ENCODE measurements at regions not wholly inside any gene's neighbourhood (a gene's known extent, or its start where the extent isn't known, plus 50 kb on each side); places are given as distances from the start of the nearest gene placed in this dataset.

DNA sequence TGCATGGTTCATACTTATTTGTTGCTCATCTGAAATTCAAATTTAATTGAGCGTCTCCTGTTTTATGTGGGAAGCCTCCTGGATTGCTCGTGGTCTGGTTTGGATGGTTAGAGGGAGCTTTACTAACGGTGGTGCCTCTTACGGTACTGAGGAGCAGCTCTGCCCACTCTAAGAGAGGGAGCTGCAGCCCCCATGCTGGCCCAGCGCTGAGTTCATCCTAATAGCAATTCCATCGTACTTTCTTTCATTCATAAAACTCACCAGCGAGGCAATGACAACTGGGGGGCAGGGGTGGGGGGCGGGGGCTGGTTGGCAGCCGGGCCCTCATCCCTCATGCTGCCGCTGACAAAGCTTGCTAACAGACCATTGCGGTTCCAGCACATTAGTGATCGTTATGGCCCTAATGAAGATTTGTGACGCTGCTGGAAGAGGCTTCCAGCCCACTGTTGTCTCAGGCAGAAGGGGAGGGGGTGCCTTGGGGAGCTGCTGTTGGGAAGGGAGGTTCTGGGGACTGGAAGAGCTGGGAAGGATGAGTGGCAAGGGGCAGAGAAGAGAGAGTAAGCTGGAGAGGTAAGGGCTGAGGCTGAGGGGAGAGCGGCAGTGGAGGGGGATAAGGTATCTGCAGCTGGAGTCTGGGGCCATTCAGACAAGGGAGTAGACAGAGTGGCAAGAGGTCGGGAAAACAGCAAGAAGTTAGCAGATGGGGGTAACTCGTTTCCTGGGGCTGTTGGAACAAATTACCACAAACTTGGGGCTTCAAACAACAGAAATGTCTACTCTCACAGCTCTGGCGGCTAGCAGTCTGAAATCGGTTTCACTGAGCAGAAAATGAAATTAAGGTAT is 238.1 kb downstream of the LPIN1 start:
- Mint-ChIP-seq H3K36me3 (peaks cover 5% of the 10 kb centered on the region), H3K27me3 (peaks cover 1% of the 10 kb centered on the region)

DNA sequence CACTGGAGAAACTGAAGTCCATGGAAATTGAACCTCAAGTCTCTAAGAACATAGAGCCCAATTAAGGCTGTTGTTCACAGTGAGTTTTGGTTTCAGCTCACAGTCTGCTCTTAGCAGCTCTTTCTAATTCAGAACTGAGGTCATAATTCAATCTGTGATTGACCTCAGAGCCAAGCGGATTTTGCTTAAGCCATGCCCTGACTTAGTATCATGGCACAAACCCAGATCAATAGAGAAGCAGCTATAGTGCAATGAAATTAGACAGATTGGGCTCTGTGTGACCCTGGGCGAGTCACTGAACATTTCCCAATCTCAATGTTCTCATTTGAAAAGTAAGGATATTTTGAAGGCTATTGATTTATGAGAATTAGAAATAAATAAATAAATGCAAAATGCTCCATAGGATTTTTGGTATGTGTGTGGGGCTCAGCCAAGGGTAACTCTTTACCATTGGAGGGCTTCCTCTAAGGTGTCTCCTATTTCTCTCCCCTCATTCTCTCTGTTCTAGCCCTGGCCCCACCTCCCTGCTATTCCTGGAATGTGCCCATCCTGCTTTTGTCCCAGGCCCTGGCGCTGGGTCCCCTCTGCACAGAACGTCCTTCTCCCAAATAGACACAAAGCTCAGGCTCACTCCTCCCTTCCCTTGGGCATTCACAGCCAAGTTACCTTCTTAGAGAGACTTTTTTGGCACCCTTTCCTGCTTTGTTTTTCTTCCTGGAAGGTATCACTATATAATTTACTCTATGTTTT is 239.6 kb downstream of the LPIN1 start:
- Mint-ChIP-seq H3K36me3 (peaks cover 5% of the 10 kb centered on the region), H3K9me3 (no peaks in the 10 kb centered on the region), H3K4me3 (no peak overlapping the region), H3K27me3 (peaks cover 1% of the 10 kb centered on the region), H3K4me1 (peaks cover 0 to 11% (median 5%) of the 10 kb centered on the region in 3 donors), H3K27ac (no peak overlapping the region)

More for the DNA sequence above, 238.1 kb downstream of the LPIN1 start:
- H3K4me1 Mint-ChIP-seq, result peaks cover 0 to 12% (median 5%) of the 10 kb centered on the region in 3 donors
- H3K27ac Mint-ChIP-seq, result peak overlapping the region in 1 of 3 donors; percentile 85
- H3K9me3 Mint-ChIP-seq, result no peaks in the 10 kb centered on the region
- H3K4me3 Mint-ChIP-seq, result peak overlapping the region in 1 of 4 donors; percentile 13

DNA sequence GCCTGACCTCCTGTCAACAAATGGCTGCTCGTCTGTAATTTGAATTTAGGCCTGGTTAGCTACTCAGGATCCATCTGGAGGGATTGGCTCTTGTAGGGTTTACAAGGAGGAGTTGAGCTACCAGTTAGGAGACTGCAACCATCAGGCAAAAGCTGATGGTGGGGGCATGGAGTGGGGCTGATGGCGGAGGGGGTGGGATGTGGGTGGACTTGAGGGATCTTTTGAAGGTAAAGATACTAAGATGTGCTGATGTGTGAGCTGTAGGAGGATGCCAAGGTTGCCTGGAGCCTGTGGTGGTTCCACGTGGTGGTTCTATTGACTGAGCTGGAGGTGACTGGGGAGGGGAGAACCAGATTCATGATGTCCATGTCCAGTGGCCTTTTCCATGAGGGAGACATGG is 240.7 kb downstream of the LPIN1 start:
- peaks cover 2 to 9% (median 5%) of the 10 kb centered on the region in 3 donors for H3K4me1 Mint-ChIP-seq
- no peaks in the 10 kb centered on the region for H3K9me3 Mint-ChIP-seq
- no peak overlapping the region for H3K27ac Mint-ChIP-seq
- peaks cover 5% of the 10 kb centered on the region for H3K36me3 Mint-ChIP-seq
- peaks cover 1% of the 10 kb centered on the region for H3K27me3 Mint-ChIP-seq
- no peak overlapping the region for H3K4me3 Mint-ChIP-seq

DNA sequence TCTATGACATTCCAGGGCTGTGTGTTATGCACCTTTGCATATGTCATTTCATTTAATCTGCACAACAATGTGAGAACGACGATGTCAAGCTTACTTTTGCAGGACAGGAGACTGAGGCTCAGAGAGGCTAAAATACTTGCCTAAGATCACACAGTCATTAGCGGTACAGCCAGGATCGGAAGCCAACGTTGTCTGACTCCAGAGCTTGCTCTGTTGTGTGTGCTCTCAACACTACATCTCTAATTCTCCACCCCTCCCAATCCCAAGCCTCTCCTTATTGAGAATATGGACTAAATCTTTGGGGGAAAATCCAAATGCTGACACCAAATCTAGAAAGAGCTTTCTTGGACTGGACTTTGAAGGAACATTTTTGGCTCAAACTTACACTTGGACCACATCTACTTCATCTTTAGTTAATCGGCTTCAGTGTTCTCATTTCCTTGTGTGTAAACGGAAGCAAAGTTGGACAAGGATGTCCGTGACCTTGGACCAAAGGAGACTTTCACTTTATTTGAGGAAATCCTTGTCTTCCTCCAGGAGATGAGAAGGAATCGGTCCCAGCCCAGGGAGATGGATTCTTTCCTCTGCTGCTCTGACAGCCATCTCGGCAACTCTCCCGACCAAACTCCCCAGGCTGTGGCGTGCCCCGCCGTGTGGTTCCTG is 242.4 kb downstream of the LPIN1 start:
- Mint-ChIP-seq H3K4me1 (peaks cover 2 to 13% (median 5%) of the 10 kb centered on the region in 3 donors), H3K27ac (peak overlapping the region in 1 of 3 donors; percentile 37), H3K36me3 (peaks cover 7% of the 10 kb centered on the region), H3K4me3 (no peak overlapping the region), H3K9me3 (no peaks in the 10 kb centered on the region), H3K27me3 (peaks cover 1% of the 10 kb centered on the region)

DNA sequence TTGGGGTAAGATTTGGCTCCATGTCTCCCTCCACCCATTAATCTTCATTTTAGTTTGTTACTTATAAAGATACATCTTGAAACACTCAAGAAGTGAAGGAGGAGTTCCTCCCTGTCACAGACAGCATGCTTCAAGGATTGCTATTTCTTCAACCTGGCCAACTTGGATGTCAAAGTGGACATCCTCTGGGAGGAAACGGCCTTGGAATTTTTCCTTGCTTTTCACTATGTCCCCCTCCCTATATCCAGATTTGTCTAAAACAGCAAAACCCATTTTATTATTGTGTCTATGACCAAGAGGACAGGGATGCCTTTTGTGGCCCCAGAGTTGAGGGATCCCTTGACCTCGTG is 242.9 kb downstream of the LPIN1 start:
- Mint-ChIP-seq H3K4me3 (no peak overlapping the region), H3K4me1 (peaks cover 2 to 13% (median 3%) of the 10 kb centered on the region in 3 donors), H3K27ac (peak overlapping the region in 1 of 3 donors; percentile 37), H3K36me3 (peaks cover 7% of the 10 kb centered on the region), H3K9me3 (no peaks in the 10 kb centered on the region), H3K27me3 (peaks cover 1% of the 10 kb centered on the region)

DNA sequence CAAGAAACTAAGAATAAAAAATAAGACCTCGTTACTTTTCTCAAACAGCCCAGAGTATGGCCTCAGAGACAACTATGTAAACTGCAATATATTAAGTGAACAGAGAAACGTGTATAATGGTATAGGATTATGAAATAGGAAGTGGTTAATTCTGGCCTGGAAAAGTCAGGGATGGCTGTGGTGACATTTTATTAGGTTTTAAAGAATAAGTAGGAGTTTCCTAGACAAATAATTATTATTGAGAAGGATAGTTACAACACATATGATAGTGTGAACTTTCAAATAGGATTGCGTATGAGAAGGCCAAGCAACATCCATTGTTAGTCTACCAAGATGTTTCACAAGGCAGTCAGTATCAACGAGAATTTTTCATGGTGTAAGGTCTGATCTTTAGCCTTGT is 244.1 kb downstream of the LPIN1 start:
- Mint-ChIP-seq H3K9me3 (peaks cover 0 to 6% (median 0%) of the 10 kb centered on the region in 3 donors), H3K4me1 (peaks cover 2 to 13% (median 3%) of the 10 kb centered on the region in 3 donors), H3K36me3 (peaks cover 5% of the 10 kb centered on the region), H3K4me3 (no peak overlapping the region), H3K27me3 (peaks cover 1% of the 10 kb centered on the region), H3K27ac (no peak overlapping the region)

DNA sequence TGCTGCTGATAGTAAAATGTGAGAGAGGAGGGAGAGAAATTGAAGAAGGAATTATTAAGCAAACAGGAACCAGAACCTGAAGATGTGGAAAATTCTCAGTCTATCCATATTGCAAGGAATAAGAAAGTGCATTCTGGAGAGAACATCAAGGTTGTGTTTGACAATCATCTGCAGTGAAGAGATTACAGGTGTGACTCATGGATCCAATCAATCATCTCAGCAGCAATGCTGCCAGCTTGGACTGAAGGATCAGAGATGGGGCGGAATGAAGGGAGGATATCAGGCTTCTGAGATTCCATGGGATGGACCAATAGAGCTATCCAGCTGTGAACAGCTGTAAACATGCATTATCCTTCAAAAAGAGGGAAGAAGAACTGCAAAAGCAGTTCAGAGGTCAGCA is 247.3 kb downstream of the LPIN1 start:
- Mint-ChIP-seq H3K9me3 (peaks cover 0 to 6% (median 0%) of the 10 kb centered on the region in 3 donors), H3K4me3 (no peak overlapping the region), H3K27ac (peak overlapping the region in 1 of 3 donors; percentile 19), H3K27me3 (peaks cover 1% of the 10 kb centered on the region), H3K36me3 (peaks cover 1% of the 10 kb centered on the region), H3K4me1 (peaks cover 8 to 14% (median 10%) of the 10 kb centered on the region in 3 donors)

DNA sequence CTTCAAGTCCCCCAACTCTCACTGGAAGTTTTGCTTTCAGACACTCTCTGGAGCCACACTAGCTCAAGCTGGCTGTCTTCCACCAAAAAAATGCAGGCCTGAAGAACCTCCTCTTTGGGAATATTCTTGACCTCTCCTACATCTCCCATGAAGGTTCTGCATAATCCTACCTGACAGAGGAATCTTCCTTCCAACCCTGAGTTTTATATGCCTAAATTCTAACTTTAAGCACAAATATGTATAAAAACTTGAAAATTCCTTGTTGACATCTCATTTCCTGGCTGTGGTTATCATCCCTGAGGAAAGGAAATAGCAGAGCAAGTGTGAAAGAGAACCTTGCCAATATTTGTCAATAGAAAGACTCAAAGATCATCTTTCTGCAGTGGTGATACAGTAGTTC is 249.0 kb downstream of the LPIN1 start:
- peaks cover 11 to 14% (median 14%) of the 10 kb centered on the region in 3 donors for H3K4me1 Mint-ChIP-seq

DNA sequence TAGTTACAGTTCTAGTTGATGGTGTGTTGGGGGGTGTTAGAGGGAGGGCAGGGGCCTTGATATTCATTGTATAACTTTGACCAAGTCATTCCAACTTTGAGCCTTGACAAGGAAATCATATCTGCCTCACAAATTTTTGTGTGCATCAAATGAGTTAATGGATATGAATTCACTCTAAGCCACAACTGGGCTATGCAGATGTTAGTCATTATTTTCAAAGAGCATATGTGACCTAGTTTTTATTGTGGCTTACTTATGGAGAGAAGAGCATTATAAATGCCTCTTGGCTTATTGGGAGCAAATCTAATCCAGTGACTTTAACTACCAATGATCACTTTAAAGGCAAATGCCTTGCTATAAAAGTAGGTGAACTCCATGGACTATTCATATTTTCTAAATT is 250.2 kb downstream of the LPIN1 start:
- H3K36me3 Mint-ChIP-seq, result peaks cover 3% of the 10 kb centered on the region
- no peak overlapping the region for H3K4me3 Mint-ChIP-seq
- H3K4me1 Mint-ChIP-seq, result peaks cover 12 to 14% (median 14%) of the 10 kb centered on the region in 3 donors
- H3K9me3 Mint-ChIP-seq, result peaks cover 0 to 6% (median 0%) of the 10 kb centered on the region in 3 donors
- no peak overlapping the region for H3K27ac Mint-ChIP-seq
- peaks cover 3% of the 10 kb centered on the region for H3K27me3 Mint-ChIP-seq

More for the DNA sequence above, 249.0 kb downstream of the LPIN1 start:
- Mint-ChIP-seq H3K27ac (no peak overlapping the region), H3K36me3 (peaks cover 1% of the 10 kb centered on the region), H3K4me3 (no peak overlapping the region), H3K27me3 (no peaks in the 10 kb centered on the region), H3K9me3 (peaks cover 0 to 6% (median 0%) of the 10 kb centered on the region in 3 donors)

DNA sequence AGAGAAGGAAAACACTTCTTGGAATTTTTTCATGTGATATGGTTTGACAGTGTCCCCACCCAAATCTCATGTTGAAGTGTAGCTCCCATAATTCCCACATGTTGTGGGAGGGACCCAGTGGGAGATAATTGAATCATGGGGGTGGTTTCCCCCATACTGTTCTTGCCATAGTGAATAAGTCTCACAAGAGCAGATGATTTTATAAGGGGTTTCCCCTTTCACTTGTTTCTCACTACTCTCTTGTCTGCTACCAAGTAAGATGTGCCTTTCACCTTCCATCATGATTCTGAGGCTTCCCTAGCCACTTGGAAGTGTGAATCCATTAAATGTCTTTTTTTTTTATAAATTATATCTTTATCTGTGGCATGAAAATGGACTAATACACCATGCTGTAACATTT is 250.7 kb downstream of the LPIN1 start:
- no peak overlapping the region for H3K4me3 Mint-ChIP-seq
- H3K27me3 Mint-ChIP-seq, result peaks cover 4% of the 10 kb centered on the region
- H3K9me3 Mint-ChIP-seq, result peaks cover 0 to 6% (median 0%) of the 10 kb centered on the region in 3 donors
- peaks cover 11 to 14% (median 12%) of the 10 kb centered on the region in 3 donors for H3K4me1 Mint-ChIP-seq
- H3K27ac Mint-ChIP-seq, result no peak overlapping the region
- peaks cover 3% of the 10 kb centered on the region for H3K36me3 Mint-ChIP-seq

DNA sequence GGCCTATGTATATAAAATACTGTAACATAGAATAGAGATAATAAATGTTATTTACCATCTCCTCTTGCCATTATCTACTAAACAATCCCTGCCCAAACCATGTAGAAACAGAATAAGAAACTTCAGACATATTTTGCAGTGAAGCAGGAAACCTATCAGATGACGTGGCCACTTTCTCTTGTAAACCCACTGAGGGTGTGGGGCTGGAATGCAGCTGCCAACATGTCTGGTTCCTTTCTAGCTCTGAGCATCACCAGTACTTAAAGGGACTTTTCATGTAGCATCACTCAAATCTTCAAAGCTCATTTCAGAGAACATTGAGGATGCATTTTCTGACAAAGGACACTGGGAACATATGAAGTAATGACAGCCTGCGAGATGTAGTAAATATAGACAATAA is 251.8 kb downstream of the LPIN1 start:
- H3K4me1 Mint-ChIP-seq, result peaks cover 6 to 14% (median 13%) of the 10 kb centered on the region in 3 donors
- H3K27ac Mint-ChIP-seq, result no peak overlapping the region
- H3K36me3 Mint-ChIP-seq, result peaks cover 3% of the 10 kb centered on the region
- H3K27me3 Mint-ChIP-seq, result peaks cover 4% of the 10 kb centered on the region
- H3K4me3 Mint-ChIP-seq, result peak overlapping the region in 1 of 4 donors; percentile 61
- peaks cover 0 to 6% (median 0%) of the 10 kb centered on the region in 3 donors for H3K9me3 Mint-ChIP-seq

DNA sequence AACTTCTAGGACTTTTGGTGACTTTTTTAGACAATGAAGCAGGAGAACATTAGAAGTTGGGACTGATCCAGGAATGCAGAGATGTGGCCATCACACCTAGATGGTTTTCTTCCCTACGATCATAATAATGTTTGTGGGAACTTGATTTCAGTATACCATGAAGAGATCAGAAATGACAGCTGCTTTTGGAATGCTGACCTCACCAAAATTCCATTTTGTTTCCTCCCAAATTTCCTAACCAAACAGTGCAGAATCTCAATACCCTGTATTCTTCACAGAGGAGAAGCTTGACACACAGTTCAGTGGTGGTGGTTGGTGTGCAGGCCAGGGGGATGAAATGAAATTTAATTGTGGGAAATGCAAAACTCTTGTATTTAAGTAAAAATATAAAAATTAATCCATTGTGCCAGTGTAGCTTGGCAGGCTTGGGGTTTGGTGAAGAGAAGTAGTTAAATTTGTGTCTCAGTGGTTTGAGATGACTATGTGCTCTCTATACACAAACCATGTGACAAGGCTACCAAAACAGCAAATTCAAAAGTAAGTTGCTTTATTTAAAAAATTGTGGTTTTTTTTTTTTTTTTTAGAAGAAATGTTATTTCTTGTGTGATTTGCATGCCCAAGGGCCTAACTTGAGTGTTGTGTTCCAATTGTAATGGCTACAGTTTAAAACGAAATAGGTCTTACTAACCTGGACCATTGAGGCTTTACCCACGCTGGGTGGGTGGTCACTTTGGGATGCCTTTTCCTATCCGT is 252.4 kb downstream of the LPIN1 start:
- Mint-ChIP-seq H3K4me1 (peaks cover 6 to 14% (median 14%) of the 10 kb centered on the region in 3 donors), H3K27ac (no peak overlapping the region), H3K4me3 (peak overlapping the region in 1 of 4 donors; percentile 59), H3K9me3 (peaks cover 0 to 6% (median 0%) of the 10 kb centered on the region in 3 donors), H3K36me3 (peaks cover 2% of the 10 kb centered on the region), H3K27me3 (peaks cover 4% of the 10 kb centered on the region)

DNA sequence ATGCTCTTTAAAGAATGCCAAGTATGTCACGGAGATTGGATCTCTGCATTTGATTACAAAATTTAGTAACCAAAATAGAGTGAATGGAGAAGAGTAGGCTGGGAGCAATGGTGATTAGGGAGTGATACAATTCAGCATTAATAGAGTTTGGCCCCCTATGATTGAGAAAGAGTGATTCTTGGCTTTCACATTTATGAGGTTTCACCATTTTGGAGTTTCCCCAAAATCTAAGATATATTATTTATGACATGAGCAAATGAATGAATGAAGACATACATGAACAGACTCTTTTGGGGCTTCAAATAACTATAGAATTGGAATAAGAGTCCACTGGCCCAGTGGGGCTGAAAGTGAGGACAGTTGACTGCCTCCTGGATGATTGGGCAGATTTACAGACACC is 255.2 kb downstream of the LPIN1 start:
- Mint-ChIP-seq H3K27me3 (peaks cover 4% of the 10 kb centered on the region), H3K9me3 (no peaks in the 10 kb centered on the region)

DNA sequence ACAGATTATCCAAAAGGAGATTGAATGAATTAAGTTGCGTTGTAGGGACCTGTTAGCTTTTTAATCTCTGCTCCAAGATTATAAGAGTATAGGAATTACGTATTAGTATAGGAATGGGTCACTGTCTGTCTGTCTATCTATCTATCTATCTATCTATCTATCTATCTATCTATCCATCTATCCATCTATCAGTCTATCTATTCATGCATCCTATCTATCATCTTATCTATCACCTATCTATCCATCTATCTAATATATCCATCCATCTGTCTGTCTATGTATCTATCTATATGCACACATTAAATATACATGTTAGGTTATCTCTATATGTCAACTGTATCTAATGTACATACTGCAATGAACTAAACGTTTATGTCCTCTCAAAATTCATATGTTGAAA is 255.8 kb downstream of the LPIN1 start:
- Mint-ChIP-seq H3K27ac (peak overlapping the region in 1 of 3 donors; percentile 21), H3K27me3 (peaks cover 4% of the 10 kb centered on the region), H3K36me3 (peaks cover 2% of the 10 kb centered on the region), H3K9me3 (no peaks in the 10 kb centered on the region), H3K4me1 (peaks cover 23 to 32% (median 24%) of the 10 kb centered on the region in 3 donors), H3K4me3 (no peak overlapping the region)

More for the DNA sequence above, 255.2 kb downstream of the LPIN1 start:
- peak overlapping the region in 1 of 3 donors; percentile 21 for H3K27ac Mint-ChIP-seq
- H3K4me1 Mint-ChIP-seq, result peaks cover 22 to 30% (median 24%) of the 10 kb centered on the region in 3 donors
- peaks cover 2% of the 10 kb centered on the region for H3K36me3 Mint-ChIP-seq
- no peak overlapping the region for H3K4me3 Mint-ChIP-seq

Measured in IgD-negative memory B cell (primary cell).